GM12878 (cell line): ENCODE measurements at regions not wholly inside any gene's neighbourhood (a gene's known extent, or its start where the extent isn't known, plus 50 kb on each side); places are given as distances from the start of the nearest gene placed in this dataset.

ENCODE experiments used
- CREB1 ChIP-seq: IDR thresholded peaks from 2 replicates; pipeline ENCODE4 v1.6.1; 2012; ENCODE audit warnings: low read depth, mild to moderate bottlenecking, inconsistent platforms
- EZH2 ChIP-seq: IDR thresholded peaks from 2 replicates; pipeline ENCODE4 v1.6.1; 2012; ENCODE audit warnings: low read depth, mild to moderate bottlenecking, control low read depth, inconsistent platforms, low read length, borderline replicate concordance; ENCODE audit not compliant: control insufficient read depth
- GATAD2B ChIP-seq: fragments of 450-650 bp; conservative IDR thresholded peaks from 2 replicates; pipeline ENCODE4 v1.6.1; 2017; ENCODE audit warnings: low read depth, mild to moderate bottlenecking, moderate library complexity
- RAD21 ChIP-seq: IDR thresholded peaks from 2 replicates; pipeline ENCODE4 v1.6.1; 2011; ENCODE audit warnings: mild to moderate bottlenecking, low read depth, low read length, moderate library complexity; ENCODE audit not compliant: insufficient read depth
- SMC3 ChIP-seq: IDR thresholded peaks from 2 replicates; pipeline ENCODE4 v1.6.1; 2011; ENCODE audit warnings: low read length, improper control_type of control experiment, borderline replicate concordance
- TCF12 ChIP-seq: IDR thresholded peaks from 2 replicates; pipeline ENCODE4 v1.6.1; 2011; ENCODE audit warnings: low read depth, mild to moderate bottlenecking, low read length
- TF ChIP-seq, protein P1 (sequence below), 3 experiments: IDR thresholded peaks in 2 of 3; conservative IDR thresholded peaks in 1 of 3; 2 replicates each; pipeline ENCODE4 v1.5.1; 2011; ENCODE audit warnings: low read depth in 3 of 3, low read length in 3 of 3, mild to moderate bottlenecking in 3 of 3, control low read depth in 2 of 3, moderate library complexity in 2 of 3, inconsistent platforms in 1 of 3, mixed read lengths in 1 of 3; ENCODE audit not compliant: control insufficient read depth in 2 of 3, insufficient read depth in 1 of 3; ENCODE audit errors: extremely low read depth in 1 of 3
- TF ChIP-seq, protein P2 (sequence below): fragments of 450-650 bp; IDR thresholded peaks from 2 replicates; pipeline ENCODE4 v1.6.1; 2016; ENCODE audit warnings: mild to moderate bottlenecking
- TF ChIP-seq, protein P3 (sequence below): IDR thresholded peaks from 2 replicates; pipeline ENCODE4 v1.6.1; 2012; ENCODE audit warnings: mild to moderate bottlenecking, low read depth, low read length
- TF ChIP-seq, protein P4 (sequence below): fragments of 450-650 bp; IDR thresholded peaks from 2 replicates; pipeline ENCODE4 v1.6.1; 2014; ENCODE audit warnings: mild to moderate bottlenecking

DNA sequence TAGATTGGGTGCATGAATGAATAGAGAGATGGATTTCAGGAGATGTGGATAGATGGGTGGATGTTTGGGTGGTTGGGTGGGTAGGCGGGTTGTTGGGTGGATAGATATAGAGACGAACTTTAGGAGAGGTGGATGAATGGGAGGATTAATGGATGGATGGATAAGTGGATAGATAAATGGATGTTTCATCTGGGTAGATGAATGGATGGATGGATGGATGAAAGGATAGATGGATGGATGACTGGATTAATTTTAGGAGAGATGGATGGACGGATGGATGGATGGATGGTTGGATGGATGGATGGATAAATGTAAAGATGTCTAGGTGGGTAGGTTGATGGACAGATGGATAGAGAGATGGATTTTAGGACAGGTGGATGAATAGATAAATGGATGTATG is 511.3 kb downstream of the MIAT start:
- TF ChIP-seq, protein P1, sequence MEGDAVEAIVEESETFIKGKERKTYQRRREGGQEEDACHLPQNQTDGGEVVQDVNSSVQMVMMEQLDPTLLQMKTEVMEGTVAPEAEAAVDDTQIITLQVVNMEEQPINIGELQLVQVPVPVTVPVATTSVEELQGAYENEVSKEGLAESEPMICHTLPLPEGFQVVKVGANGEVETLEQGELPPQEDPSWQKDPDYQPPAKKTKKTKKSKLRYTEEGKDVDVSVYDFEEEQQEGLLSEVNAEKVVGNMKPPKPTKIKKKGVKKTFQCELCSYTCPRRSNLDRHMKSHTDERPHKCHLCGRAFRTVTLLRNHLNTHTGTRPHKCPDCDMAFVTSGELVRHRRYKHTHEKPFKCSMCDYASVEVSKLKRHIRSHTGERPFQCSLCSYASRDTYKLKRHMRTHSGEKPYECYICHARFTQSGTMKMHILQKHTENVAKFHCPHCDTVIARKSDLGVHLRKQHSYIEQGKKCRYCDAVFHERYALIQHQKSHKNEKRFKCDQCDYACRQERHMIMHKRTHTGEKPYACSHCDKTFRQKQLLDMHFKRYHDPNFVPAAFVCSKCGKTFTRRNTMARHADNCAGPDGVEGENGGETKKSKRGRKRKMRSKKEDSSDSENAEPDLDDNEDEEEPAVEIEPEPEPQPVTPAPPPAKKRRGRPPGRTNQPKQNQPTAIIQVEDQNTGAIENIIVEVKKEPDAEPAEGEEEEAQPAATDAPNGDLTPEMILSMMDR (IDR thresholded peaks at IDR 0.05 in 2 of 3, conservative IDR thresholded peaks at IDR 0.05 in 1 of 3; ENCODE audit: control insufficient read depth in 2 of 3, extremely low read depth in 1 of 3, insufficient read depth in 1 of 3, low read depth in 3 of 3, low read length in 3 of 3), result no peak
- TF ChIP-seq, protein P2, sequence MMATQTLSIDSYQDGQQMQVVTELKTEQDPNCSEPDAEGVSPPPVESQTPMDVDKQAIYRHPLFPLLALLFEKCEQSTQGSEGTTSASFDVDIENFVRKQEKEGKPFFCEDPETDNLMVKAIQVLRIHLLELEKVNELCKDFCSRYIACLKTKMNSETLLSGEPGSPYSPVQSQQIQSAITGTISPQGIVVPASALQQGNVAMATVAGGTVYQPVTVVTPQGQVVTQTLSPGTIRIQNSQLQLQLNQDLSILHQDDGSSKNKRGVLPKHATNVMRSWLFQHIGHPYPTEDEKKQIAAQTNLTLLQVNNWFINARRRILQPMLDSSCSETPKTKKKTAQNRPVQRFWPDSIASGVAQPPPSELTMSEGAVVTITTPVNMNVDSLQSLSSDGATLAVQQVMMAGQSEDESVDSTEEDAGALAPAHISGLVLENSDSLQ, result no peak
- TF ChIP-seq TCF12, result no peak
- TF ChIP-seq RAD21, result no peak
- TF ChIP-seq, protein P3, sequence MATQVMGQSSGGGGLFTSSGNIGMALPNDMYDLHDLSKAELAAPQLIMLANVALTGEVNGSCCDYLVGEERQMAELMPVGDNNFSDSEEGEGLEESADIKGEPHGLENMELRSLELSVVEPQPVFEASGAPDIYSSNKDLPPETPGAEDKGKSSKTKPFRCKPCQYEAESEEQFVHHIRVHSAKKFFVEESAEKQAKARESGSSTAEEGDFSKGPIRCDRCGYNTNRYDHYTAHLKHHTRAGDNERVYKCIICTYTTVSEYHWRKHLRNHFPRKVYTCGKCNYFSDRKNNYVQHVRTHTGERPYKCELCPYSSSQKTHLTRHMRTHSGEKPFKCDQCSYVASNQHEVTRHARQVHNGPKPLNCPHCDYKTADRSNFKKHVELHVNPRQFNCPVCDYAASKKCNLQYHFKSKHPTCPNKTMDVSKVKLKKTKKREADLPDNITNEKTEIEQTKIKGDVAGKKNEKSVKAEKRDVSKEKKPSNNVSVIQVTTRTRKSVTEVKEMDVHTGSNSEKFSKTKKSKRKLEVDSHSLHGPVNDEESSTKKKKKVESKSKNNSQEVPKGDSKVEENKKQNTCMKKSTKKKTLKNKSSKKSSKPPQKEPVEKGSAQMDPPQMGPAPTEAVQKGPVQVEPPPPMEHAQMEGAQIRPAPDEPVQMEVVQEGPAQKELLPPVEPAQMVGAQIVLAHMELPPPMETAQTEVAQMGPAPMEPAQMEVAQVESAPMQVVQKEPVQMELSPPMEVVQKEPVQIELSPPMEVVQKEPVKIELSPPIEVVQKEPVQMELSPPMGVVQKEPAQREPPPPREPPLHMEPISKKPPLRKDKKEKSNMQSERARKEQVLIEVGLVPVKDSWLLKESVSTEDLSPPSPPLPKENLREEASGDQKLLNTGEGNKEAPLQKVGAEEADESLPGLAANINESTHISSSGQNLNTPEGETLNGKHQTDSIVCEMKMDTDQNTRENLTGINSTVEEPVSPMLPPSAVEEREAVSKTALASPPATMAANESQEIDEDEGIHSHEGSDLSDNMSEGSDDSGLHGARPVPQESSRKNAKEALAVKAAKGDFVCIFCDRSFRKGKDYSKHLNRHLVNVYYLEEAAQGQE, result no peak
- no peak for TF ChIP-seq CREB1
- TF ChIP-seq, protein P4, sequence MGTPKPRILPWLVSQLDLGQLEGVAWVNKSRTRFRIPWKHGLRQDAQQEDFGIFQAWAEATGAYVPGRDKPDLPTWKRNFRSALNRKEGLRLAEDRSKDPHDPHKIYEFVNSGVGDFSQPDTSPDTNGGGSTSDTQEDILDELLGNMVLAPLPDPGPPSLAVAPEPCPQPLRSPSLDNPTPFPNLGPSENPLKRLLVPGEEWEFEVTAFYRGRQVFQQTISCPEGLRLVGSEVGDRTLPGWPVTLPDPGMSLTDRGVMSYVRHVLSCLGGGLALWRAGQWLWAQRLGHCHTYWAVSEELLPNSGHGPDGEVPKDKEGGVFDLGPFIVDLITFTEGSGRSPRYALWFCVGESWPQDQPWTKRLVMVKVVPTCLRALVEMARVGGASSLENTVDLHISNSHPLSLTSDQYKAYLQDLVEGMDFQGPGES, result no peak
- TF ChIP-seq GATAD2B, result no peak
- TF ChIP-seq EZH2, result no peak
- TF ChIP-seq SMC3, result no peak
